Glutamatergic neuron (in vitro differentiated cells): ENCODE measurements at regions not wholly inside any gene's neighbourhood (a gene's known extent, or its start where the extent isn't known, plus 50 kb on each side); places are given as distances from the start of the nearest gene placed in this dataset.

ENCODE experiments used
- DNase-seq: peaks from one replicate; pipeline ENCODE4 v3.0.0; 2022
- H3K27ac Mint-ChIP-seq: one replicate; pipeline ENCODE4 v1.8.0; 2020; ENCODE audit warnings: mild to moderate bottlenecking, mixed read lengths, inconsistent platforms; ENCODE audit not compliant: unreplicated experiment
- H3K27me3 Mint-ChIP-seq: one replicate; pipeline ENCODE4 v1.8.0; 2020; ENCODE audit warnings: mild to moderate bottlenecking, moderate library complexity, mixed read lengths, inconsistent platforms; ENCODE audit not compliant: unreplicated experiment
- H3K36me3 Mint-ChIP-seq: one replicate; pipeline ENCODE4 v1.8.0; 2020; ENCODE audit warnings: mild to moderate bottlenecking, mixed read lengths, inconsistent platforms; ENCODE audit not compliant: unreplicated experiment
- H3K4me1 Mint-ChIP-seq: one replicate; pipeline ENCODE4 v1.8.0; 2020; ENCODE audit warnings: mild to moderate bottlenecking, low read depth, mixed read lengths, inconsistent platforms; ENCODE audit not compliant: unreplicated experiment
- H3K4me3 Mint-ChIP-seq: one replicate; pipeline ENCODE4 v1.8.0; 2020; ENCODE audit warnings: mild to moderate bottlenecking, mixed read lengths, inconsistent platforms; ENCODE audit not compliant: unreplicated experiment
- H3K9me3 Mint-ChIP-seq: one replicate; pipeline ENCODE4 v1.8.0; 2020; ENCODE audit warnings: mild to moderate bottlenecking, moderate library complexity, mixed read lengths, inconsistent platforms; ENCODE audit not compliant: unreplicated experiment
- CTCF ChIP-seq: fragments of 200-600 bp; sonication (generic); IDR thresholded peaks from one replicate; pipeline ENCODE4 v1.5.0; 2021; ENCODE audit not compliant: partially characterized antibody, unreplicated experiment

GRCh38 chr6:170188571-170189001, 102.3 kb downstream of the DLL1 start:
- Mint-ChIP-seq H3K27me3 (peaks cover 1% of the 10 kb centered on the region), H3K9me3 (peaks cover 4% of the 10 kb centered on the region), H3K36me3 (peaks cover 4% of the 10 kb centered on the region), H3K4me3 (no peak overlapping the region), H3K4me1 (peaks cover 2% of the 10 kb centered on the region), H3K27ac (no peak overlapping the region)
- TF ChIP-seq CTCF: no peak
- no peak for DNase-seq

- DNase-seq: no peak
- Mint-ChIP-seq H3K9me3 (peaks cover 8% of the 10 kb centered on the region), H3K27me3 (peaks cover 4% of the 10 kb centered on the region), H3K4me1 (peaks cover 2% of the 10 kb centered on the region), H3K27ac (no peak overlapping the region), H3K4me3 (no peak overlapping the region), H3K36me3 (peaks cover 9% of the 10 kb centered on the region)
- TF ChIP-seq CTCF: no peak
These were observed 103.0 kb downstream of the DLL1 start for GRCh38 chr6:170187669-170188566.

- no peak for DNase-seq
- H3K27me3 Mint-ChIP-seq: peaks cover 7% of the 10 kb centered on the region
- H3K36me3 Mint-ChIP-seq: peaks cover 15% of the 10 kb centered on the region
- no peak for TF ChIP-seq CTCF
- peaks cover 2% of the 10 kb centered on the region for H3K4me1 Mint-ChIP-seq
- no peak overlapping the region for H3K4me3 Mint-ChIP-seq
- H3K9me3 Mint-ChIP-seq: peaks cover 8% of the 10 kb centered on the region
- no peak overlapping the region for H3K27ac Mint-ChIP-seq
These were observed 103.8 kb downstream of the DLL1 start for GRCh38 chr6:170186941-170187668.

GRCh38 chr6:170186006-170186935, 104.6 kb downstream of the DLL1 start:
- Mint-ChIP-seq H3K27me3 (peaks cover 7% of the 10 kb centered on the region), H3K27ac (no peak overlapping the region), H3K9me3 (peaks cover 8% of the 10 kb centered on the region), H3K36me3 (peaks cover 19% of the 10 kb centered on the region), H3K4me3 (no peak overlapping the region), H3K4me1 (peaks cover 2% of the 10 kb centered on the region)
- no peak for DNase-seq
- TF ChIP-seq CTCF: no peak
